ENCODE measurements at regions not wholly inside any gene's neighbourhood (a gene's known extent, or its start where the extent isn't known, plus 50 kb on each side); places are given as distances from the start of the nearest gene placed in this dataset.

GRCh38 chr14:22227084-22227483 is 361.9 kb downstream of the DAD1 start:
- TF ChIP-seq CTCF (IDR thresholded peaks at IDR 0.05), result no peak
- TF ChIP-seq POLR2AphosphoS5 (IDR thresholded peaks at IDR 0.05), result no peak

All from upper lobe of left lung (tissue), 4 donors.